H1 (cell line): ENCODE measurements at regions not wholly inside any gene's neighbourhood (a gene's known extent, or its start where the extent isn't known, plus 50 kb on each side); places are given as distances from the start of the nearest gene placed in this dataset.

Experiments used
- CTCF ChIA-PET: fragments of 300-600 bp; sonication (Branson Sonifier 250); formaldehyde crosslinking; loops from one replicate; lab custom pipeline; 2021; ENCODE audit not compliant: partially characterized antibody; lab: Charles Lee
- POLR2A ChIA-PET: fragments of 300-600 bp; sonication (Branson Sonifier 250); formaldehyde crosslinking; loops from one replicate; lab custom pipeline; 2021; ENCODE audit warnings: inconsistent platforms; ENCODE audit not compliant: partially characterized antibody; lab: Charles Lee
- DNase-seq, 2 experiments: peaks; one replicate each; pipeline versions ENCODE4 v3.0.0 to v3.0.0-alpha.2; 2010 to 2022; ENCODE audit warnings: low spot score in 2 of 2, low read depth in 1 of 2, mixed read lengths in 1 of 2
- FAIRE-seq: peaks from 2 replicates; lab custom pipeline; 2011; peaks lifted over from hg19 to GRCh38; lab: Jason Lieb, UNC
- H2AFZ ChIP-seq: 2 replicates; pipeline ENCODE4 v1.8.1; 2012; ENCODE audit warnings: low read length, inconsistent platforms
- H2AK5ac ChIP-seq: 2 replicates; pipeline ENCODE4 v1.6.1; 2013; ENCODE audit warnings: low read depth, low read length
- H2BK120ac ChIP-seq: replicated peaks from 2 replicates; pipeline ENCODE3; 2013; ENCODE audit warnings: low read depth, low read length, inconsistent platforms
- H2BK12ac ChIP-seq: 2 replicates; pipeline ENCODE4 v1.6.1; 2013; ENCODE audit warnings: low read depth, low read length
- H2BK15ac ChIP-seq: 2 replicates; pipeline ENCODE4 v1.6.1; 2013; ENCODE audit warnings: low read length
- H2BK20ac ChIP-seq: 2 replicates; pipeline ENCODE4 v1.6.1; 2013; ENCODE audit warnings: low read length
- H2BK5ac ChIP-seq: 2 replicates; pipeline ENCODE4 v1.6.1; 2013; ENCODE audit warnings: low read depth, low read length
- H3K14ac ChIP-seq: 2 replicates; pipeline ENCODE4 v1.6.1; 2013; ENCODE audit warnings: inconsistent platforms; ENCODE audit not compliant: insufficient read length
- H3K18ac ChIP-seq: 2 replicates; pipeline ENCODE4 v1.6.1; 2013; ENCODE audit warnings: low read length; ENCODE audit errors: extremely low read depth
- H3K23ac ChIP-seq: 2 replicates; pipeline ENCODE4 v1.6.1; 2013; ENCODE audit warnings: inconsistent platforms; ENCODE audit not compliant: insufficient read length
- H3K23me2 ChIP-seq: 2 replicates; pipeline ENCODE4 v1.6.1; 2013; ENCODE audit warnings: low read depth, low read length
- H3K27ac ChIP-seq: 2 replicates; pipeline ENCODE4 v1.6.1; 2011; ENCODE audit warnings: low read depth, low read length, inconsistent platforms
- H3K27me3 ChIP-seq, 4 experiments: replicated peaks in 1 of 4; 1 replicate in 1 of 4; 2 replicates in 3 of 4; pipeline versions ENCODE4 v1.6.1 to v1.8.1; 2011 to 2013; ENCODE audit warnings: low read length in 3 of 4, mild to moderate bottlenecking in 3 of 4, inconsistent platforms in 2 of 4, mixed read lengths in 2 of 4, moderate library complexity in 1 of 4; ENCODE audit not compliant: control insufficient read depth in 3 of 4, insufficient read depth in 3 of 4; ENCODE audit errors: extremely low read depth in 1 of 4
- H3K36me3 ChIP-seq, 4 experiments: 2 replicates each; pipeline versions ENCODE4 v1.6.1 to v1.8.1; 2011 to 2013; ENCODE audit warnings: mild to moderate bottlenecking in 4 of 4, low read length in 3 of 4, moderate library complexity in 2 of 4, control low read depth in 1 of 4, inconsistent platforms in 1 of 4; ENCODE audit not compliant: insufficient read depth in 4 of 4, control insufficient read depth in 2 of 4
- H3K4ac ChIP-seq: replicated peaks from 2 replicates; pipeline ENCODE3; 2013; ENCODE audit warnings: low read length, low read depth, mixed read lengths, inconsistent platforms; ENCODE audit not compliant: insufficient read length
- H3K4me1 ChIP-seq, 4 experiments: replicated peaks in 1 of 4; 1 replicate in 1 of 4; 2 replicates in 3 of 4; pipeline versions ENCODE4 v1.6.1 to v1.8.1; 2011 to 2013; ENCODE audit warnings: low read length in 3 of 4, inconsistent platforms in 2 of 4, mixed read lengths in 1 of 4; ENCODE audit not compliant: insufficient read depth in 4 of 4, control insufficient read depth in 3 of 4
- H3K4me2 ChIP-seq, 2 experiments: 2 replicates each; pipeline versions ENCODE4 v1.6.1 to v1.8.1; 2011 to 2013; ENCODE audit warnings: low read depth in 2 of 2, low read length in 2 of 2, control low read depth in 1 of 2, inconsistent platforms in 1 of 2, mild to moderate bottlenecking in 1 of 2; ENCODE audit not compliant: insufficient read depth in 1 of 2
- H3K4me3 ChIP-seq, 4 experiments: fragments of 200-600, 300-600 bp in 1 of 4; sonication (generic), shearing (Covaris generic), sonication (Bioruptor Twin) in 1 of 4; 2 replicates each; pipeline versions ENCODE4 v1.5.1 to v1.8.1; 2011 to 2016; ENCODE audit warnings: low read length in 4 of 4, low read depth in 3 of 4, control low read depth in 2 of 4, inconsistent platforms in 2 of 4, mild to moderate bottlenecking in 2 of 4, mixed read lengths in 1 of 4, moderate library complexity in 1 of 4; ENCODE audit not compliant: insufficient read depth in 2 of 4; ENCODE audit errors: extremely low read depth in 1 of 4
- H3K56ac ChIP-seq: replicated peaks from 2 replicates; pipeline ENCODE3; 2013; ENCODE audit warnings: low read depth, mild to moderate bottlenecking, mixed read lengths, low read length, inconsistent platforms; ENCODE audit not compliant: insufficient read length
- H3K79me1 ChIP-seq: 2 replicates; pipeline ENCODE4 v1.6.1; 2013; ENCODE audit warnings: low read depth, low read length, control low read depth
- H3K79me2 ChIP-seq, 2 experiments: 2 replicates each; pipeline versions ENCODE4 v1.6.1 to v1.8.1; 2012 to 2013; ENCODE audit warnings: low read length in 2 of 2, mild to moderate bottlenecking in 2 of 2, inconsistent platforms in 1 of 2; ENCODE audit not compliant: insufficient read depth in 2 of 2, control insufficient read depth in 1 of 2
- H3K9ac ChIP-seq, 4 experiments: replicated peaks in 1 of 4; 1 replicate in 1 of 4; 2 replicates in 3 of 4; pipeline versions ENCODE4 v1.6.1 to v1.8.1; 2011 to 2013; ENCODE audit warnings: low read depth in 3 of 4, low read length in 3 of 4, control low read depth in 2 of 4, mild to moderate bottlenecking in 2 of 4, moderate library complexity in 2 of 4, inconsistent platforms in 1 of 4; ENCODE audit errors: extremely low read depth in 1 of 4
- H3K9me3 ChIP-seq, 2 experiments: 2 replicates each; pipeline versions ENCODE4 v1.6.1 to v1.8.1; 2012 to 2013; ENCODE audit warnings: mild to moderate bottlenecking in 2 of 2, moderate library complexity in 2 of 2, control low read depth in 1 of 2, inconsistent platforms in 1 of 2, low read depth in 1 of 2, low read length in 1 of 2, mixed read lengths in 1 of 2; ENCODE audit not compliant: insufficient read depth in 2 of 2
- H4K20me1 ChIP-seq, 2 experiments: replicated peaks in 1 of 2; 2 replicates each; pipeline versions ENCODE3 to v1.8.1; 2011 to 2013; ENCODE audit warnings: inconsistent platforms in 2 of 2, low read length in 2 of 2, mild to moderate bottlenecking in 1 of 2; ENCODE audit not compliant: insufficient read depth in 2 of 2, control insufficient read depth in 1 of 2
- H4K5ac ChIP-seq: 2 replicates; pipeline ENCODE4 v1.6.1; 2013; ENCODE audit warnings: low read length, low read depth, mixed read lengths, inconsistent platforms; ENCODE audit not compliant: insufficient read length
- H4K8ac ChIP-seq: 2 replicates; pipeline ENCODE4 v1.8.0; 2013; ENCODE audit warnings: mild to moderate bottlenecking, moderate library complexity, low read length, inconsistent platforms; ENCODE audit not compliant: insufficient read depth; ENCODE audit errors: extremely low read depth
- H4K91ac ChIP-seq: replicated peaks from 2 replicates; pipeline ENCODE3; 2013; ENCODE audit warnings: low read length, mixed read lengths, inconsistent platforms; ENCODE audit not compliant: insufficient read length
- GABPA ChIP-seq: IDR thresholded peaks from 2 replicates; pipeline ENCODE4 v1.6.1; 2011; ENCODE audit warnings: mild to moderate bottlenecking, low read length, moderate library complexity, borderline replicate concordance; ENCODE audit not compliant: insufficient read depth
- HDAC2 ChIP-seq, 2 experiments: fragments of 300-600 bp in 1 of 2; sonication (generic) in 1 of 2; IDR thresholded peaks; 2 replicates each; pipeline ENCODE4 v1.6.1; 2011 to 2012; ENCODE audit warnings: low read depth in 2 of 2, low read length in 2 of 2, mild to moderate bottlenecking in 2 of 2, moderate library complexity in 2 of 2, borderline replicate concordance in 1 of 2, inconsistent platforms in 1 of 2
- JUN ChIP-seq: IDR thresholded peaks from 2 replicates; pipeline ENCODE4 v1.6.1; 2011; ENCODE audit warnings: low read depth, mild to moderate bottlenecking, improper control_type of control experiment, low read length
- KDM4A ChIP-seq: IDR thresholded peaks from one replicate; pipeline ENCODE4 v1.7.1; 2012; ENCODE audit warnings: low read depth, mild to moderate bottlenecking, moderate library complexity, low read length, inconsistent platforms; ENCODE audit not compliant: severe bottlenecking
- MAFK ChIP-seq: IDR thresholded peaks from 2 replicates; pipeline ENCODE4 v1.6.1; 2012; ENCODE audit warnings: low read depth, mild to moderate bottlenecking, improper control_type of control experiment, low read length
- PHF8 ChIP-seq: fragments of 200-600 bp; sonication (generic); conservative IDR thresholded peaks from 2 replicates; pipeline ENCODE4 v1.7.1; 2012; ENCODE audit warnings: low read depth, mild to moderate bottlenecking, inconsistent platforms, low read length, moderate library complexity
- SP4 ChIP-seq: IDR thresholded peaks from 2 replicates; pipeline ENCODE4 v1.6.1; 2012; ENCODE audit warnings: low read length, inconsistent platforms
- SRF ChIP-seq: IDR thresholded peaks from 2 replicates; pipeline ENCODE4 v1.6.1; 2011; ENCODE audit warnings: mild to moderate bottlenecking, low read depth, low read length, moderate library complexity
- SUZ12 ChIP-seq: fragments of 200-600 bp; sonication (generic); IDR thresholded peaks from 2 replicates; pipeline ENCODE4 v1.6.1; 2012; ENCODE audit warnings: mild to moderate bottlenecking, inconsistent platforms, low read length, moderate library complexity, mixed read lengths
- TBP ChIP-seq: IDR thresholded peaks from 2 replicates; pipeline ENCODE4 v1.6.1; 2011; ENCODE audit warnings: low read depth, low read length, improper control_type of control experiment
- WGBS, 2 experiments: shearing (Covaris generic) in 1 of 2; methylation state at CpG; one replicate each; pipeline versions ENCODE4 v1.1.6 to v1.1.7; 2013 to 2015; ENCODE audit warnings: low lambda C conversion rate in 2 of 2, mixed read lengths in 2 of 2, inconsistent platforms in 1 of 2, low coverage in 1 of 2, missing lambda C conversion rate in 1 of 2; ENCODE audit not compliant: insufficient replicate concordance in 2 of 2, insufficient coverage in 1 of 2, insufficient read length in 1 of 2; ENCODE audit errors: extremely low coverage in 1 of 2, missing lambda C conversion rate in 1 of 2; 5-methylcytosine and 5-hydroxymethylcytosine counted together

DNA sequence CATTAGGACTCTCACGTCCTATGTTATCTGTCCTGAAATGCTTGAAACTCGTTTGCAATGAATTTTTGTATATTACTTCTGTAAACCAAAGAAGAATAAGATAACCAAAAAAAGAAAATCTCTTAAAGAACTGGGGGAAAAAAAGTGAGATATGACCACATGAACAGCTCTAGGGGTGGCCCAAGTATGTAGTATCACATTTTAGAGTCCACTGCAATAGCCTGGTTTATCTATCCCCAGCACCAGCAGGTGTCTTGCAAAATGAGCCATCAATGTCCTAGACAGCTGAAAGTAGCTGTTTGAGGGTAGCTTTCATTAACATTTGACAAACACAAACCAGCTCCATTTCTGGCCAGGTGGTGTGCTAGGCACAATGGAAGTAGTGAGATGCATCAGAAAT lies 102.8 kb downstream of the PXDC1 start:
- no peak for DNase-seq
- no peak overlapping the region for H3K9ac ChIP-seq
- POLR2A ChIA-PET: no interaction called here
- H3K79me2 ChIP-seq: no peaks in the 10 kb centered on the region
- H3K79me1 ChIP-seq: 0 out of 2 replicates have a peak, but pooled peaks cover 2% of the 10 kb centered on the region
- no peak overlapping the region for H4K5ac ChIP-seq
- H2BK12ac ChIP-seq: no peak overlapping the region
- no peak overlapping the region for H3K18ac ChIP-seq
- CTCF ChIA-PET: interaction anchor here (1.3 kb wide), 1 partner anchor 10 kb away, joined by 3 read pairs; no protein-coding TSS in a partner anchor
- H3K4ac ChIP-seq: no peak overlapping the region
- no peak for FAIRE-seq
- H3K27ac ChIP-seq: no peak overlapping the region
- H2BK120ac ChIP-seq: no peak overlapping the region
- no peak overlapping the region for H2AFZ ChIP-seq
- no peak overlapping the region for H3K4me2 ChIP-seq
- H4K20me1 ChIP-seq: no peaks in the 10 kb centered on the region
- no peaks in the 10 kb centered on the region for H3K4me1 ChIP-seq
- WGBS, 2 experiments: 88% methylated on average over 2 of the region's 2 CpGs; no CpG with 5 or more reads in 1 of the 2 experiments
- H4K91ac ChIP-seq: no peak overlapping the region
- H3K56ac ChIP-seq: no peak overlapping the region
- no peaks in the 10 kb centered on the region for H3K9me3 ChIP-seq
- no peak overlapping the region for H3K4me3 ChIP-seq
- H3K27me3 ChIP-seq: no peaks in the 10 kb centered on the region
- H2AK5ac ChIP-seq: no peak overlapping the region
- H3K23ac ChIP-seq: no peak overlapping the region
- H3K23me2 ChIP-seq: no peaks in the 10 kb centered on the region
- H3K36me3 ChIP-seq: no peaks in the 10 kb centered on the region
- H3K14ac ChIP-seq: no peak overlapping the region
- H2BK20ac ChIP-seq: no peak overlapping the region
- no peak overlapping the region for H2BK15ac ChIP-seq
- H2BK5ac ChIP-seq: no peak overlapping the region
- no peak for TF ChIP-seq HDAC2 (IDR thresholded peaks at IDR 0.05; ENCODE audit: borderline replicate concordance in 1 of 2, low read depth in 2 of 2, low read length in 2 of 2)
- TF ChIP-seq JUN: no peak
- TF ChIP-seq PHF8: no peak
- no peak for TF ChIP-seq MAFK
- no peak for TF ChIP-seq GABPA
- no peak for TF ChIP-seq SUZ12
- TF ChIP-seq SP4: no peak
- no peak for TF ChIP-seq TBP
- TF ChIP-seq SRF: no peak
- no peak for TF ChIP-seq KDM4A
- H4K8ac ChIP-seq: no peak overlapping the region
